ENCODE measurements at regions not wholly inside any gene's neighbourhood (a gene's known extent, or its start where the extent isn't known, plus 50 kb on each side); places are given as distances from the start of the nearest gene placed in this dataset.

DNA sequence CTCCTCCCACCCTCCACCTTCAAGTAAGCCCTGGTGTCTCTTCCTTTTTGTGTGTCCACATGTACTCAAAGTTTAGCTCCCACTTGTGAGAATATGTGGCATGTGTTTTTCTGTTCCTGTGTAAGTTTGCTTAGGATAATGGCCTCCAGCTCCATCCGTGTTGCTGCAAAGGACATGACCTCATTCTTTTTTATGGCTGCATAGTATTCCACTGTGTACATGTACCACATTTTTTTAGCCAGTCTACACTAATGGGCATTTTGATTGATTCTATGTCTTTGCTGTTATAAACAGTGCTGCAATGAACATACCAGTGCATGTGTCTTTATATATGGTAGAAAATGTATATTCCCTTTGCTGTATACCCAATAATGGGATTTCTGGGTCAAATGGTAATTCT lies 710.9 kb downstream of the CCSER2 start:
- ChIA-PET POLR2A (ENCODE audit: unreplicated experiment) (no interaction called here), CTCF (no interaction called here)
- peaks cover 4% of the 10 kb centered on the region; the same call in 1 of the 2 replicates for H3K9me3 ChIP-seq (ENCODE audit: control insufficient read depth, insufficient read depth, low read length)
- H4K5ac ChIP-seq (ENCODE audit: low read depth, low read length): no peak overlapping the region
- no peaks in the 10 kb centered on the region for H3K27me3 ChIP-seq (ENCODE audit: control insufficient read depth, insufficient read depth, low read length)
- H2BK20ac ChIP-seq (ENCODE audit: low read depth, low read length): no peak overlapping the region
- H3K4me1 ChIP-seq (ENCODE audit: control insufficient read depth, insufficient read depth, low read length): no peaks in the 10 kb centered on the region
- no peak overlapping the region for H3K23ac ChIP-seq (ENCODE audit: low read depth, low read length)
- ATAC-seq (ENCODE audit: low read depth): no peak
- H3K79me1 ChIP-seq (ENCODE audit: low read depth in 1 of 2, low read length in 2 of 2): no peaks in the 10 kb centered on the region
- H2AFZ ChIP-seq (replicated peaks; ENCODE audit: low read length, poor library complexity): no peak overlapping the region
- H3K9me1 ChIP-seq (ENCODE audit: insufficient read depth, low read length): no peaks in the 10 kb centered on the region
- no peak overlapping the region for H2AK5ac ChIP-seq (ENCODE audit: low read depth, low read length)
- H3K56ac ChIP-seq (ENCODE audit: extremely low read depth, insufficient read depth, low read length): no peak overlapping the region
- no peak for DNase-seq
- no peak overlapping the region for H2AK9ac ChIP-seq (replicated peaks; ENCODE audit: low read depth, low read length, poor library complexity)
- BruUV-seq (replicated peaks): no TSS peak
- H2BK5ac ChIP-seq (ENCODE audit: low read depth, low read length, poor library complexity, severe bottlenecking): no peak overlapping the region
- no peak overlapping the region for H3K27ac ChIP-seq (ENCODE audit: insufficient read depth, low read length)
- in situ Hi-C loops (cut with MboI; ENCODE audit: low sequenced_read_pairs): no loop called here
- no peak overlapping the region for H4K8ac ChIP-seq (ENCODE audit: low read depth in 2 of 2, low read length in 2 of 2)
- H2BK15ac ChIP-seq (ENCODE audit: low read depth, low read length): no peak overlapping the region
- no peak overlapping the region for H4K91ac ChIP-seq (ENCODE audit: insufficient read depth, low read depth, low read length)
- H3K14ac ChIP-seq (replicated peaks; ENCODE audit: low read depth, low read length): no peak overlapping the region
- H3K4ac ChIP-seq (ENCODE audit: low read depth, low read length): no peak overlapping the region
- H3K9ac ChIP-seq (ENCODE audit: low read depth, low read length): no peak overlapping the region
- H3K36me3 ChIP-seq (ENCODE audit: control insufficient read depth, insufficient read depth, low read length): no peaks in the 10 kb centered on the region
- no peaks in the 10 kb centered on the region for H4K20me1 ChIP-seq (ENCODE audit: insufficient read depth, low read length)
- H3K4me2 ChIP-seq (ENCODE audit: low read depth, low read length): no peak overlapping the region
- TF ChIP-seq CHD1 (IDR thresholded peaks at IDR 0.05; ENCODE audit: low read depth, low read length) (no peak), BHLHE40 (IDR thresholded peaks at IDR 0.05; ENCODE audit: low read depth, low read length) (no peak), MAFK (IDR thresholded peaks at IDR 0.05; ENCODE audit: low read depth, low read length) (no peak), RFX5 (IDR thresholded peaks at IDR 0.05; ENCODE audit: low read depth, low read length) (no peak), NFE2L2 (IDR thresholded peaks at IDR 0.05; ENCODE audit: low read depth, low read length) (no peak), MXI1 (IDR thresholded peaks at IDR 0.05; ENCODE audit: borderline replicate concordance, low read depth, low read length) (no peak), MAZ (IDR thresholded peaks at IDR 0.05; ENCODE audit: borderline replicate concordance, low read depth, low read length) (no peak), SMC3 (IDR thresholded peaks at IDR 0.05; ENCODE audit: low read depth, low read length) (no peak)
- TF ChIP-seq, protein P1, sequence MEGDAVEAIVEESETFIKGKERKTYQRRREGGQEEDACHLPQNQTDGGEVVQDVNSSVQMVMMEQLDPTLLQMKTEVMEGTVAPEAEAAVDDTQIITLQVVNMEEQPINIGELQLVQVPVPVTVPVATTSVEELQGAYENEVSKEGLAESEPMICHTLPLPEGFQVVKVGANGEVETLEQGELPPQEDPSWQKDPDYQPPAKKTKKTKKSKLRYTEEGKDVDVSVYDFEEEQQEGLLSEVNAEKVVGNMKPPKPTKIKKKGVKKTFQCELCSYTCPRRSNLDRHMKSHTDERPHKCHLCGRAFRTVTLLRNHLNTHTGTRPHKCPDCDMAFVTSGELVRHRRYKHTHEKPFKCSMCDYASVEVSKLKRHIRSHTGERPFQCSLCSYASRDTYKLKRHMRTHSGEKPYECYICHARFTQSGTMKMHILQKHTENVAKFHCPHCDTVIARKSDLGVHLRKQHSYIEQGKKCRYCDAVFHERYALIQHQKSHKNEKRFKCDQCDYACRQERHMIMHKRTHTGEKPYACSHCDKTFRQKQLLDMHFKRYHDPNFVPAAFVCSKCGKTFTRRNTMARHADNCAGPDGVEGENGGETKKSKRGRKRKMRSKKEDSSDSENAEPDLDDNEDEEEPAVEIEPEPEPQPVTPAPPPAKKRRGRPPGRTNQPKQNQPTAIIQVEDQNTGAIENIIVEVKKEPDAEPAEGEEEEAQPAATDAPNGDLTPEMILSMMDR (conservative IDR thresholded peaks at IDR 0.05; ENCODE audit: low read depth, low read length): no peak
- dilution Hi-C loops (cut with HindIII; ENCODE audit: low sequenced_read_pairs, unreplicated experiment): no loop called here
- no peak overlapping the region for H3K4me3 ChIP-seq (ENCODE audit: insufficient read depth, low read depth, low read length)
- no CpG with 5 or more reads among the region's 1 CpG for WGBS, 2 experiments (ENCODE audit: extremely low coverage in 2 of 2, insufficient read length in 1 of 2)
- no peak overlapping the region for H2BK120ac ChIP-seq (ENCODE audit: low read depth, low read length)
- no peak overlapping the region for H3K18ac ChIP-seq (ENCODE audit: low read depth, low read length)
- intact Hi-C loops (cut with micrococcal nuclease): no loop called here
